ENCODE measurements at regions not wholly inside any gene's neighbourhood (a gene's known extent, or its start where the extent isn't known, plus 50 kb on each side); places are given as distances from the start of the nearest gene placed in this dataset.

GRCh38 chr18:10401930-10402329, 52.5 kb upstream of the APCDD1 start:
- Histone ChIP-seq H4K8ac (ENCODE audit: low read depth in 2 of 2, low read length in 2 of 2) (no peak overlapping the region), H3K4me2 (ENCODE audit: low read depth, low read length) (no peak overlapping the region), H3K4me3 (ENCODE audit: insufficient read depth, low read depth, low read length) (no peak overlapping the region), H3K27me3 (ENCODE audit: control insufficient read depth, insufficient read depth, low read length) (peaks cover 16% of the 10 kb centered on the region), H3K9me1 (ENCODE audit: insufficient read depth, low read length) (no peaks in the 10 kb centered on the region), H4K5ac (ENCODE audit: low read depth, low read length) (no peak overlapping the region), H3K18ac (ENCODE audit: low read depth, low read length) (no peak overlapping the region), H2AFZ (replicated peaks; ENCODE audit: low read length, poor library complexity) (no peak overlapping the region), H2AK5ac (ENCODE audit: low read depth, low read length) (peak overlapping the region; percentile 57; the same call in 1 of the 2 replicates), H3K23ac (ENCODE audit: low read depth, low read length) (no peak overlapping the region), H3K4ac (ENCODE audit: low read depth, low read length) (no peak overlapping the region), H2AK9ac (replicated peaks; ENCODE audit: low read depth, low read length, poor library complexity) (no peak overlapping the region), H3K79me1 (ENCODE audit: low read depth in 1 of 2, low read length in 2 of 2) (no peaks in the 10 kb centered on the region), H4K20me1 (ENCODE audit: insufficient read depth, low read length) (no peaks in the 10 kb centered on the region), H3K9me3 (ENCODE audit: control insufficient read depth, insufficient read depth, low read length) (no peaks in the 10 kb centered on the region), H3K9ac (ENCODE audit: low read depth, low read length) (no peak overlapping the region), H2BK20ac (ENCODE audit: low read depth, low read length) (no peak overlapping the region), H3K56ac (ENCODE audit: extremely low read depth, insufficient read depth, low read length) (no peak overlapping the region), H2BK5ac (ENCODE audit: low read depth, low read length, poor library complexity, severe bottlenecking) (no peak overlapping the region), H3K14ac (replicated peaks; ENCODE audit: low read depth, low read length) (no peak overlapping the region), H3K27ac (ENCODE audit: insufficient read depth, low read length) (no peak overlapping the region), H3K4me1 (ENCODE audit: control insufficient read depth, insufficient read depth, low read length) (no peaks in the 10 kb centered on the region), H2BK15ac (ENCODE audit: low read depth, low read length) (no peak overlapping the region), H3K36me3 (ENCODE audit: control insufficient read depth, insufficient read depth, low read length) (no peaks in the 10 kb centered on the region), H2BK120ac (ENCODE audit: low read depth, low read length) (no peak overlapping the region), H4K91ac (ENCODE audit: insufficient read depth, low read depth, low read length) (no peak overlapping the region)
- in situ Hi-C loops (cut with MboI; ENCODE audit: low sequenced_read_pairs) (no loop called here), intact Hi-C loops (cut with micrococcal nuclease) (no loop called here), dilution Hi-C loops (cut with HindIII; ENCODE audit: low sequenced_read_pairs, unreplicated experiment) (no loop called here)
- ChIA-PET POLR2A (ENCODE audit: unreplicated experiment) (interaction anchor here (0.5 kb wide), 1 partner anchor 24 kb away, joined by 3 read pairs; no protein-coding TSS in a partner anchor), CTCF (interaction anchor here (1.5 kb wide), 1 partner anchor 8 kb away, joined by 5 read pairs; no protein-coding TSS in a partner anchor)
- DNase-seq, result no peak
- no peak for ATAC-seq (ENCODE audit: low read depth)
- no CpG with 5 or more reads among the region's 6 CpGs for WGBS, 2 experiments (ENCODE audit: extremely low coverage in 2 of 2, insufficient read length in 1 of 2)
- TF ChIP-seq CEBPB (IDR thresholded peaks at IDR 0.05; ENCODE audit: low read depth, low read length), result no peak
- TF ChIP-seq, protein P1, sequence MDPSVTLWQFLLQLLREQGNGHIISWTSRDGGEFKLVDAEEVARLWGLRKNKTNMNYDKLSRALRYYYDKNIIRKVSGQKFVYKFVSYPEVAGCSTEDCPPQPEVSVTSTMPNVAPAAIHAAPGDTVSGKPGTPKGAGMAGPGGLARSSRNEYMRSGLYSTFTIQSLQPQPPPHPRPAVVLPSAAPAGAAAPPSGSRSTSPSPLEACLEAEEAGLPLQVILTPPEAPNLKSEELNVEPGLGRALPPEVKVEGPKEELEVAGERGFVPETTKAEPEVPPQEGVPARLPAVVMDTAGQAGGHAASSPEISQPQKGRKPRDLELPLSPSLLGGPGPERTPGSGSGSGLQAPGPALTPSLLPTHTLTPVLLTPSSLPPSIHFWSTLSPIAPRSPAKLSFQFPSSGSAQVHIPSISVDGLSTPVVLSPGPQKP (IDR thresholded peaks at IDR 0.05; ENCODE audit: borderline replicate concordance, low read depth, low read length), result no peak
- no TSS peak for BruUV-seq (replicated peaks)

Measured in IMR-90 (cell line).